T-helper 2 cell (primary cell): ENCODE measurements at regions not wholly inside any gene's neighbourhood (a gene's known extent, or its start where the extent isn't known, plus 50 kb on each side); places are given as distances from the start of the nearest gene placed in this dataset.

Experiments used
- DNase-seq, 5 experiments: peaks; one replicate each; pipeline versions ENCODE4 v3.0.0 to v3.0.0-alpha.2; 2012 to 2022

GRCh38 chr1:220983877-220984635, 104.8 kb downstream of the HLX start:
- no peak for DNase-seq

DNA sequence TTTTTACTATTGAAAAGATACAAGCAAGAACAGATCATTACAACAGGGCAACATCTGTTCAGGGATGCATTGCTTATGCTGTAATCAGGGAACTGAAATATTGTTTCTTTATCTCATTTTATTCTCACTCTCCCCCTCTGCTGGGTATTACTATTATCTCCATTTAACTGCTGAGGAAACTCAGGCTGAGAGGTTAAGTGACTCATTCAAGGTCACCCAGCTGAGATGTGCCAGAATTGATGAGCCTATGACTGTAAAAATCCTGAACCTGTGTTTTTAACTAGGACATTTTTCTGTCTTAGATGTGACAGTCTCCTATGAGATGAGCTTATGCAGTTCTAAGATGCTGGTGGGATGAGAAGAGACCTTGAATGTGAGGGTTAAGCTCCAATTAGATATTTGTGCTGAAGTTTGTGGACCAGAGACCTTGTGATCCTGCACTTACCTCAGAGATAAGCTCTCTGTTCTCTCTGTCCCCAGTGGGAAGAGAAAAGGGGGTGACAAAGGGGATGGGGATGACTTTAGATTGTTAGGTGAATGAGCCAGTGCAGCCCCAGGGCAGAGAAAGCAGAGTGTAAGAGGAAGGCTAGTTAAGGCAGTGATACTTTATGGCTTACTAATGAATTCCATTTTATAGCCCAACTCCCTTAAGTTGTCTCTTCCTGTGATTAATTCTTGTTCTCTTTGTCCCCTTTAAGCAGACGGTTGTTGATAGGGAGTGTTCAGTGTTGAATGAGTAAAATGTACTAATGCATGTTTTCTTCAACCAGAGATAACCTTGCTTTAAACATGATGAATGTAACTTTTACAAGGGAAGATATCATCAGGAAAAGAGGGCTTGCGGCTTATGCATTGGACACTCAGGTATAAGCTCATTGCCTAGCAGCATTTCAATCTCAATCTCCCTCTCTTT, 111.4 kb downstream of the HLX start:
- DNase-seq = no peak

DNA sequence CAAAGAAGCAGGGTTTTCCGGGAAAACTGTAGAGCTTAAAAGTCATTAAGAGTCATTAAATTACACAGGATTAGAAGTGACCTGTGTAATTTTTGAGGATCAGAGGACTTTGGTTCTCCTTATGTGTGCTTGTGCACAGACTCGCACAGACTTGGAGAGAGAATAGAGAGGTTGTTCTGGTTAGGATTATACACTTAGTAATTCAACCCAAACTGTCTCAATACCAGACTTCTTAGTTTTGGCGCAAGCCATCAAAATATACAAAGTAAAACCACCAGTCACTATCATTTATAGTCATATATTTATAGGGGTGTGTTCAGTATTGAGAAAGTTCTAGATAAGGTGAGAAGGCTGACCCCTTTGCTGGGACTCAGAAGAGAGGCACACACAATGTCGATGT, 112.3 kb downstream of the HLX start:
- DNase-seq = no peak

- no peak for DNase-seq
Observed at GRCh38 chr1:220991959-220992704, 112.9 kb downstream of the HLX start.

GRCh38 chr1:220992705-220993052, 113.4 kb downstream of the HLX start:
- DNase-seq = no peak

GRCh38 chr1:220994671-220995070, 115.4 kb downstream of the HLX start:
- no peak for DNase-seq

- no peak for DNase-seq
Observed at GRCh38 chr1:220997791-220998190, 118.5 kb downstream of the HLX start.

DNA sequence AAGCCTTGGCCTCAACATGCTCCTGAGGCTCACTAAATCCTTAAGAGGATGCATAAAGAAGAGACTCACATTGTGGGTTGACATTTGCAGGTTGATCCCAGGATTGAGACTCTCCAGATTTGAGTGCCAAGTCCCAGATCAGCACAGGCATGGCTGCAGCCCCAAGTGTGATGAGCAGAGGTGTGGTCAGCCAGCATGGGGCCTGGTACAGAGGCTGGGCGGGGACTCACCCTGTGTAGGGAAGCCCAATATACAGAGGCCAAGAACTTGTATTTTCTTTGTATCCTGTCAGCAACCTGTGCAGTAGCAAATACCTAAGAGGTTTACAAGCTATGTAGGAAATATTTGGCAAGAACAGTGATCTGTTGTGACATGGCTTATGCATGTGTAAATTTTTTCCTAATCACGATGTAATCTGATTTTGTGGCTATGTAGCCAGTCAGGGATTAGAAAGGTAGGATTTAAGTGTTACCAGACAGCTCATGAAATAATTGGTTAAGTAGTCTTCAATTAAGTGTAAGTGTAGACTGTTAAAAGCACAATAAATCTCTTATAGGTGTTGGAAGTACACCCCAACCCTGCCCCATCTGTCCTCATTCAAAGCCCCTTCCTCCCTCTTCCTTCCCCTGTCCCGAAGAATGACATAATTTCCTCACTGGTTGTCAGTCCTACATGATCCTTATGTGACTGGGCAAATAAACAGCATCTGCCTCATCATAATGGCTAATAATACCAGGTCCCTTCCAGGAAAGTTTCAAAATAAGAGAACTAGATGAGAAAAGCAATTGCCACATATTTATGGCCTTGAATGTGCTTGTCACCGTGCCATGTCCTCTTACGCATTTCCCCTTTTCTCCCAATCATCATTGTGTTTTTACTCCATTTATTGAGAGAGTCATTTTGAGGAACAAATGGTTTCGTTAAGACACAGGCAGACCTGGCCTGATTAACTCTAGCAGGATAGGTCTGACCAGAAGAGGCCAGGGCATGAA, 120.9 kb downstream of the HLX start:
- DNase-seq = no peak

- no peak for DNase-seq
Observed at GRCh38 chr1:221001167-221001566, 121.9 kb downstream of the HLX start.

DNA sequence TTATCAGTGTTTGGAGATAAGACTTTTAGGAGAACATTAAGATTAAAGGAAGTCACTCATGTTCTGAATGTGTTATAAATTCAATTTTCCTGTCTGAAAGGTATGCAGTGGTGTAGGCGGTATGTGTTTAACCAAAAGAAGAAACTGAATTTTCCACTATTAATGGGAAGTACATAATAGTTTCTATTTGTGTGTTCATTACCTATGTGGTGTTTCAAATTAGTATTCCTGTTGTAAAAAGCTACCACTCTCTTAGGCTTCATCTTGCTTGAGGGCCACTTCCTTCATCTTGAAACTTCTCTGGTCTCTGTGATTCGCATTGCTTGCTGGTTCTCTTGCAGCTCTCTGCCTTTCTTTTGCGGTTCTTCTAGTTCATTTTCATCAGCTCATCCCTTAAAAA, 123.4 kb downstream of the HLX start:
- DNase-seq = no peak

- no peak for DNase-seq
Observed at GRCh38 chr1:221011145-221011544, 131.9 kb downstream of the HLX start.

- DNase-seq = no peak
Observed at GRCh38 chr1:221012120-221012519, 132.9 kb downstream of the HLX start.

GRCh38 chr1:221013691-221014660, 134.7 kb downstream of the HLX start:
- DNase-seq = no peak

DNA sequence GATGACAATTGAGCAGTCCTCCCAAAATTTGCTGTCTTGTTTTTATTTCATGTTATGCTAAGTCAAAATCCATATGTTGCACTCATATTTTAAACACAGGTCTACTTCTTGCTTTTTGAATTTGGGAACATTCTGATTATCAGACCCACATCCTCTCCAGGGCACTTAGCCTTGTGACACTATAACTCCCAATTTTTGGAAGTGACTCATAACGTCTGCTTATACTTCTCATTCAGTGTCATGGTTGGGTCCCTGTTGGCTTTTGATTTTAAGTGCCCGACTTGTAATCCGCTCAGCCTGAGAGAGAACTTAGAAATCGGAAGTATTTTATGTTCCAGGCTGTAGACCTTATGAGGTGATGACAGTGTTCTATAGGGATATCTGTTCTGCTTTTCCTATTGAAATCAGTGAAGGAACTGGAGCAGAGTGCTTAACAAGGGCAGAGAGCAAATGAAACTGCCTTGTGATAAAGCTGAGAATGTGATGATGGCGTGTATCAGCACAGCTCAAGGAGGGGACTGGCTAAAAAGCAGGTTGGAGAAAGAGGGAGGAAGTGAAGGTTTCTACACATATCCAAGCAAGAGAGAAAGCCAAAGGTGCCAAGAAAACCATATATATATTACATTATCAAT, 136.0 kb downstream of the HLX start:
- DNase-seq = no peak

DNA sequence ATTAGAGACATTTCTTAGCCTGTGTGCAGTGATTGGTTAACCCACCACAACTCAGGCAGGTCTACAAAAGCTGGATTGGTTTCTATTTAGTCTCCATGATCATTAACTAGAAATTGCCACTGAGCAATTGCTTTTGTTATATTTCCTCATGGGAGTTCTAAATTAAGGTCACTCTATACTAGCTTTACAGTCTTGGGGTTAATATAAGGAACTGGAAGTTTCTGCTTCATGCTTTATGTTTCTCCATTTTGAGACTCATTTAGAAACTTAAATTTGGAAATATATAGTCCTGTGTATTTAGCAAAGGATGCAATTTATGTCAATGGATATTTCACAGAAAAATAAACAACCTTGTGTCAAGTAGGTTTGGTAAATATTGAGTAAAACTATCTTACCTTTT, 137.5 kb downstream of the HLX start:
- DNase-seq = no peak

GRCh38 chr1:221018414-221018813, 139.2 kb downstream of the HLX start:
- no peak for DNase-seq

- no peak for DNase-seq
Observed at GRCh38 chr1:221022331-221022730, 143.1 kb downstream of the HLX start.

DNA sequence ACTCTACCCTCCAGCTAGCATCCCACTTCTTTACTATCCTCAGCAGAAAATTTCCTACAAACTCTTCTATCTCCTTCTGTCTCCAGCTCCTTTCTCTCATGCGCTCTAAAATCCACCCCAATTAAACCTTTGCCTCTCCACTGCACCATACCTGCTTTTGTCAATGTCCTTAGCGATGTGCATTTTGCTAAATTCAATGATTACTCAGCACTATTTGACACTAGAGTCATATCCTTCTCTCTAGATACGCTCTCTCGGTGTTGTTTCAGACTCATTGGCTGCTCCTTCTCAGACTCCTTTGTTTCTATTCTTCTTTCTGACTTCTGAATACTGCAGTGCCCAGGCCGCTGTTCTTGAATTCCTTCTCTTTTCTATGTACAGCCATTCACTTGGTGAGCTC, 144.2 kb downstream of the HLX start:
- DNase-seq = no peak

GRCh38 chr1:221025501-221025900, 146.3 kb downstream of the HLX start:
- no peak for DNase-seq

DNA sequence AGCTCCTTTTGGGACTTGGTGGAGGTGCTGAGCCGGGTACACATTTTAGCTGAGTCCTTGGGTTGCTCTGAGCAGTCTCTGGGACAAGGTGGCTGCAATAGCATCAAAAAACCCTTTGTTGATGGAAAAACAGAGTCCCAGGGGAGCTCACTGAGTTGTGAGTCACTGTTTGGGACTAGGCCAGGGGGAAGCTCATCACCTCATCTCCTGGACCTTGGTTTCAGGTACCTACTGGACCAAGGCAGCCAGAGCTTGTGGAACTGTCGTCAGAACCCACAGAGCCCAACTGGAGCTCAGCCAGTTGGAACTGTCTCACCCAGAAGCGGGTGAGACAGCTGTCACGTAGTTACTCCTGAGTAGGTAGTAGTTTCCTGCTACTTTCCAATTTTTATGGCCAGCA, 146.7 kb downstream of the HLX start:
- DNase-seq = no peak
